ENCODE measurements at regions not wholly inside any gene's neighbourhood (a gene's known extent, or its start where the extent isn't known, plus 50 kb on each side); places are given as distances from the start of the nearest gene placed in this dataset.

DNA sequence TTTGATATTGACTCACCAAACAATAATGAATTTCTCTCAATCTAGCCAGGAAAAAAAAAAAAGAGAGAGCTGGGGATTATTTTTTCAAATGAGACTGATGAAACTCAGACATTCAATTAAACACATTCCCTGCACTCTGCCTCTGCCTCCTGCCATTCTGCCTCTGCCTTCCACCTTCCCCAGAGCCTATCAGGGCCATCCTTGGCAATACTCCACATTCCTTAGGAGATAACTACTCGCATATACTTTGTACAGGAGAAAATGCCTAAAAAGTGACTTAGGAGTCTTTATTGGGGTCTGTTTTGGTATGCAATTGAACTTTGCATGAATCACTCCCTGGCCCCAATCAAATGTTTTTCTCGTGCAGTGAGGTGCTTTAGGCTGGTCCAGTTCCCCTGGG, 246.6 kb upstream of the PLET1 start:
- TF ChIP-seq, protein P1, sequence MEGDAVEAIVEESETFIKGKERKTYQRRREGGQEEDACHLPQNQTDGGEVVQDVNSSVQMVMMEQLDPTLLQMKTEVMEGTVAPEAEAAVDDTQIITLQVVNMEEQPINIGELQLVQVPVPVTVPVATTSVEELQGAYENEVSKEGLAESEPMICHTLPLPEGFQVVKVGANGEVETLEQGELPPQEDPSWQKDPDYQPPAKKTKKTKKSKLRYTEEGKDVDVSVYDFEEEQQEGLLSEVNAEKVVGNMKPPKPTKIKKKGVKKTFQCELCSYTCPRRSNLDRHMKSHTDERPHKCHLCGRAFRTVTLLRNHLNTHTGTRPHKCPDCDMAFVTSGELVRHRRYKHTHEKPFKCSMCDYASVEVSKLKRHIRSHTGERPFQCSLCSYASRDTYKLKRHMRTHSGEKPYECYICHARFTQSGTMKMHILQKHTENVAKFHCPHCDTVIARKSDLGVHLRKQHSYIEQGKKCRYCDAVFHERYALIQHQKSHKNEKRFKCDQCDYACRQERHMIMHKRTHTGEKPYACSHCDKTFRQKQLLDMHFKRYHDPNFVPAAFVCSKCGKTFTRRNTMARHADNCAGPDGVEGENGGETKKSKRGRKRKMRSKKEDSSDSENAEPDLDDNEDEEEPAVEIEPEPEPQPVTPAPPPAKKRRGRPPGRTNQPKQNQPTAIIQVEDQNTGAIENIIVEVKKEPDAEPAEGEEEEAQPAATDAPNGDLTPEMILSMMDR (IDR thresholded peaks at IDR 0.05; ENCODE audit: insufficient read depth, low read length, severe bottlenecking) = no peak
- H3K27me3 ChIP-seq (ENCODE audit: control insufficient read depth, insufficient read depth, low read length) = no peaks in the 10 kb centered on the region
- FAIRE-seq (no peak), DNase-seq (ENCODE audit: low read depth) (no peak)
- H3K36me3 ChIP-seq (ENCODE audit: control insufficient read depth, insufficient read depth, low read length) = no peaks in the 10 kb centered on the region
- H3K4me3 ChIP-seq (ENCODE audit: low read depth, low read length) = no peak overlapping the region

DNA sequence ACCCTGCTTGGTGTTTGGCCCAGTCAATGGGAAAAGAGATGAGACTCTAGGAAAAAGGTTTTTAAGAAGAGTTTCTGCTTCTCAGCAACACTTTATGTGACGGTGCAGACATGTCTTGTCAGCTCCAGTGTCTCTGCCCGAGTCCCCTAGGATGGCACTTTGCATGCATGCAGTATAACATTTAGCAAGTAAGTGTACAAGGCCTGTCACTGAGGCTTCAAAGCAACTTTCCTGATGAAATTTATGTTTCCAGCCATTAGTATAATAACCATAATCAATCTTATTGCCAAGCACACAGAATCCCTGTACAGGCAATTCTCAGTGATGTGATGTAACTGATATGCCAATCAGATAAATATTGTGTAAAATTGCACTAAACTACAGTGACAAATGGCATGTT, 248.1 kb upstream of the PLET1 start:
- H3K36me3 ChIP-seq (ENCODE audit: control insufficient read depth, insufficient read depth, low read length) = no peaks in the 10 kb centered on the region
- FAIRE-seq = no peak
- no peak overlapping the region for H3K4me3 ChIP-seq (ENCODE audit: low read depth, low read length)
- no peaks in the 10 kb centered on the region for H3K27me3 ChIP-seq (ENCODE audit: control insufficient read depth, insufficient read depth, low read length)
- TF ChIP-seq, protein P1 (IDR thresholded peaks at IDR 0.05; ENCODE audit: insufficient read depth, low read length, severe bottlenecking) = no peak
- no peak for DNase-seq (ENCODE audit: low read depth)

DNA sequence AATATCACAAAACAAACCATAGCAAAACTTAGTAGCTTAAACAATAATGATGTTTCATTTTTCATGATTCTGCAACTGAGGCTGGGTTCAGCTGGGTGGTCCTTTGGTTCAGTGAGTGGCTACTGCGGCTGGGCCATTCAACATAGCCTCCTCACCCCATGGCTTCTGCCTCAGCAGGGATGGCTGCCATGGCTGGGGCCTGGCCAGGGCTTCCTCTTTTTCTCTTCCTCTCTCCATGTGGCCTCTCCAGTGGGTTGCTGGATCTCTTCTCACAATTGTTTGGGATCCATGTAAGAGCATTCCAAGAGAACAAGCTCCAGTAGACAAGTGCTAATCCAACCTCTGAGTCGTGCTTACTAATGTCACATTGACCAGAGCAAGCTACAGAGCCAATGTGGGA, 248.6 kb upstream of the PLET1 start:
- no peak for DNase-seq (ENCODE audit: low read depth)
- FAIRE-seq = peak; percentile 77
- H3K4me3 ChIP-seq (ENCODE audit: low read depth, low read length) = no peak overlapping the region
- TF ChIP-seq, protein P1 (IDR thresholded peaks at IDR 0.05; ENCODE audit: insufficient read depth, low read length, severe bottlenecking) = no peak
- no peaks in the 10 kb centered on the region for H3K36me3 ChIP-seq (ENCODE audit: control insufficient read depth, insufficient read depth, low read length)
- H3K27me3 ChIP-seq (ENCODE audit: control insufficient read depth, insufficient read depth, low read length) = no peaks in the 10 kb centered on the region

- FAIRE-seq = no peak
- Histone ChIP-seq H3K27me3 (ENCODE audit: control insufficient read depth, insufficient read depth, low read length) (no peaks in the 10 kb centered on the region), H3K36me3 (ENCODE audit: control insufficient read depth, insufficient read depth, low read length) (no peaks in the 10 kb centered on the region), H3K4me3 (ENCODE audit: low read depth, low read length) (no peak overlapping the region)
- peak; percentile 92 for DNase-seq (ENCODE audit: low read depth)
- TF ChIP-seq, protein P1 (IDR thresholded peaks at IDR 0.05; ENCODE audit: insufficient read depth, low read length, severe bottlenecking) = peak; percentile 41
Measured at GRCh38 chr11:112511271-112511670, 250.6 kb upstream of the PLET1 start.

- TF ChIP-seq, protein P1 (IDR thresholded peaks at IDR 0.05; ENCODE audit: insufficient read depth, low read length, severe bottlenecking) = no peak
- no peak for DNase-seq (ENCODE audit: low read depth)
- FAIRE-seq = no peak
- H3K4me3 ChIP-seq (ENCODE audit: low read depth, low read length) = no peak overlapping the region
- H3K27me3 ChIP-seq (ENCODE audit: control insufficient read depth, insufficient read depth, low read length) = no peaks in the 10 kb centered on the region
- H3K36me3 ChIP-seq (ENCODE audit: control insufficient read depth, insufficient read depth, low read length) = no peaks in the 10 kb centered on the region
Measured at GRCh38 chr11:112511911-112512310, 251.3 kb upstream of the PLET1 start.

DNA sequence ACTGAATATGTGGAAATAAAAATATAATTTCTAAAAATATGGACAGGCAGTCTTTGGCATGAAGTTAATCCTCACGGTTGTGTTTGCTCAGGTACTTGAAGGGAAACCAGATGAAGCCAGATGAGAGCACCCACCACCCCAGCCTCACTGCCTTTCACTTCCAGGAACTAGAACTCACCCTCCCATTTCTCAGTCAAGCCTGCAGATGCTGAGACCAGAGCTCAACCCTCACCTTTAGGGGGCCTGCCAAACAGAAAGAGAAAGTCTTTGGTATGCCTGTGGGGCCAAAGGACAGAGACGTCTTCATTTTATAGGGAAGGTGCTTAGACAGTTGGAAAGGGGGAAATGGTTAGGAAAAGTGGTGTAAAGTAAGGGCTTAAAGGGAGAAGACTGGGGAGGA, 252.8 kb upstream of the PLET1 start:
- no peak overlapping the region for H3K4me3 ChIP-seq (ENCODE audit: low read depth, low read length)
- H3K27me3 ChIP-seq (ENCODE audit: control insufficient read depth, insufficient read depth, low read length) = no peaks in the 10 kb centered on the region
- no peaks in the 10 kb centered on the region for H3K36me3 ChIP-seq (ENCODE audit: control insufficient read depth, insufficient read depth, low read length)
- FAIRE-seq = no peak
- TF ChIP-seq, protein P1 (IDR thresholded peaks at IDR 0.05; ENCODE audit: insufficient read depth, low read length, severe bottlenecking) = no peak
- DNase-seq (ENCODE audit: low read depth) = no peak

All from bronchial epithelial cell (primary cell).